ENCODE measurements at regions not wholly inside any gene's neighbourhood (a gene's known extent, or its start where the extent isn't known, plus 50 kb on each side); places are given as distances from the start of the nearest gene placed in this dataset.

DNA sequence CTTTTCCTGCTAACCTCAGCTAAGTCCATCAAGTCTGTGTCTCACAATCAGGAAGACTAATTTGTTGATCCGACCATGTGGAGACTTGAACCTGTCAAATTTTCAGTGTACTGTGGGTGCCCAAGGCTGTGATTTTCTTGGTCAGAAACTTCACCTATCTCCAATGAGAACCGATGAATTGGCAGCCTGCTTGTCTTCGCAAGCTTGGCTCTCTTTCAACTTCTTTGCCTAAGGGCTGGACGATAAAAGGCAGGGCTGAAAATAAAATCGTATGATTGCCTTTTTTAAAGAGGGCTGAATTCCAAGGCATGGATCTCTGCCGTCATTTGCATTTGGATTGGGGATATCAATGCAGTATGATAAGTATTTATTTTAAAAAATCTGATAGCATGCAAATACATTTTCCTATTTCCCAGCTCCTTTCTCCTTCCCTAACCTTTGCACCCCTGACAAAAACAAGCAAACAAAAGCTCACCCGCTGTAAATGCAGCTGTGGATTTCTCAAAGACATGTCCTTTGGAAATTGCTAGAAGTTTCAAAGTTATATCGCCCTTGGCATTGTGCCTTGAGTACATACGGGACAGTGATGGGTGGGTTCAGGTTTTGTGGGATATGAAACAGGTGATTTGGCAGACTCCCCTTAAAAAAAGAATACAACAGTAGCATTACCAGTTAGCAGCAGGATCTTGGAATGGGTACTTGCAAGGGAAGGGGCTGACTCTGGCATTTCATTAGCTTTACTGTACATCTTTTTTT, 80.6 kb downstream of the NPTX2 start:
- TF ChIP-seq CTCF (conservative IDR thresholded peaks at IDR 0.05; ENCODE audit: low read depth, low read length) (no peak), EZH2 (IDR thresholded peaks at IDR 0.05; ENCODE audit: borderline replicate concordance, low read depth, low read length, poor library complexity, severe bottlenecking) (no peak)

Measured in A673 (cell line).